Thyroid gland (tissue), 4 donors: ENCODE measurements at regions not wholly inside any gene's neighbourhood (a gene's known extent, or its start where the extent isn't known, plus 50 kb on each side); places are given as distances from the start of the nearest gene placed in this dataset.

Source experiments
- POLR2A ChIP-seq, 2 donors: fragments of 450-650 bp; IDR thresholded peaks; one replicate each; pipeline ENCODE4 v1.6.1; 2017; ENCODE audit warnings: antibody characterized with exemption in 2 of 2, mild to moderate bottlenecking in 2 of 2, moderate library complexity in 1 of 2
- TF ChIP-seq, protein P1 (sequence below), 6 experiments: fragments of 200-600 bp in 3 of 6; fragments of 450-650 bp in 3 of 6; sonication (generic) in 3 of 6; IDR thresholded peaks; one replicate each; pipeline ENCODE4 v1.5.1; 2016 to 2019; ENCODE audit warnings: antibody characterized with exemption in 6 of 6, mild to moderate bottlenecking in 2 of 6, inconsistent platforms in 1 of 6, moderate library complexity in 1 of 6

DNA sequence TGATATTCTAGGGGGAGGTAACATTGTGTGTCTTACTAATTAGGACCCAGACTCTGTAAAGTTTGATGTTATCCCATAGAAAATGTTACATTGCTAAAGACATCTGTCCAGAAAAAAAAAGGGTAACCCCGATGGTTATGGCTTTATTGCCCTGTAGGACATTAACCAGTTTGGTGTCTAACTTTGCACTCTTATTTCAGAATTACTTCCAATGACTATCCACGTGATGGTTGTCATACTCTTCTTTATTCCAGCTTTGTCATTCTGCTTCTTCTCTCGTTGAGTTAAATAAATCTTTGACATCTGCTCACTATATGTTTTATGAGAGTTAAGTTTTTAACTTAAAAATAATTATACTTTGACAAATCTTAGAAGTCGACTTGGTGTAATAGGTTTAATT, 180.4 kb upstream of the ANKRD55 start:
- TF ChIP-seq POLR2A (IDR thresholded peaks at IDR 0.05) = no peak
- TF ChIP-seq, protein P1, sequence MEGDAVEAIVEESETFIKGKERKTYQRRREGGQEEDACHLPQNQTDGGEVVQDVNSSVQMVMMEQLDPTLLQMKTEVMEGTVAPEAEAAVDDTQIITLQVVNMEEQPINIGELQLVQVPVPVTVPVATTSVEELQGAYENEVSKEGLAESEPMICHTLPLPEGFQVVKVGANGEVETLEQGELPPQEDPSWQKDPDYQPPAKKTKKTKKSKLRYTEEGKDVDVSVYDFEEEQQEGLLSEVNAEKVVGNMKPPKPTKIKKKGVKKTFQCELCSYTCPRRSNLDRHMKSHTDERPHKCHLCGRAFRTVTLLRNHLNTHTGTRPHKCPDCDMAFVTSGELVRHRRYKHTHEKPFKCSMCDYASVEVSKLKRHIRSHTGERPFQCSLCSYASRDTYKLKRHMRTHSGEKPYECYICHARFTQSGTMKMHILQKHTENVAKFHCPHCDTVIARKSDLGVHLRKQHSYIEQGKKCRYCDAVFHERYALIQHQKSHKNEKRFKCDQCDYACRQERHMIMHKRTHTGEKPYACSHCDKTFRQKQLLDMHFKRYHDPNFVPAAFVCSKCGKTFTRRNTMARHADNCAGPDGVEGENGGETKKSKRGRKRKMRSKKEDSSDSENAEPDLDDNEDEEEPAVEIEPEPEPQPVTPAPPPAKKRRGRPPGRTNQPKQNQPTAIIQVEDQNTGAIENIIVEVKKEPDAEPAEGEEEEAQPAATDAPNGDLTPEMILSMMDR (IDR thresholded peaks at IDR 0.05) = no peak
